Neural cell (in vitro differentiated cells): ENCODE measurements at regions not wholly inside any gene's neighbourhood (a gene's known extent, or its start where the extent isn't known, plus 50 kb on each side); places are given as distances from the start of the nearest gene placed in this dataset.
"Not testable (repeated sequence)": the region's sequence is repeated elsewhere in the genome, so short reads cannot be mapped to it uniquely, and the experiment has no call there.

Source experiments
- EP300 ChIP-seq: fragments of 450-650 bp; conservative IDR thresholded peaks from 2 replicates; pipeline ENCODE4 v1.6.1; 2014; ENCODE audit warnings: antibody characterized with exemption, mild to moderate bottlenecking, moderate library complexity; ENCODE audit not compliant: poor library complexity, severe bottlenecking
- EZH2 ChIP-seq: fragments of 200-600, 300-800 bp; shearing (Covaris generic), sonication (generic); IDR thresholded peaks from 2 replicates; pipeline ENCODE4 v1.6.1; 2014; ENCODE audit warnings: antibody characterized with exemption, low read length, borderline replicate concordance, mild to moderate bottlenecking; ENCODE audit not compliant: insufficient read depth, poor library complexity, severe bottlenecking
- POLR2AphosphoS5 ChIP-seq: IDR thresholded peaks from 2 replicates; pipeline ENCODE4 v1.6.1; 2012
- RAD21 ChIP-seq: fragments of 450-650 bp; conservative IDR thresholded peaks from 2 replicates; pipeline ENCODE4 v1.6.1; 2014; ENCODE audit warnings: antibody characterized with exemption, mild to moderate bottlenecking, moderate library complexity
- SMC3 ChIP-seq: fragments of 450-650 bp; conservative IDR thresholded peaks from 2 replicates; pipeline ENCODE4 v1.6.1; 2014; ENCODE audit warnings: antibody characterized with exemption, mild to moderate bottlenecking, moderate library complexity; ENCODE audit not compliant: poor library complexity
- TAF1 ChIP-seq: IDR thresholded peaks from 2 replicates; pipeline ENCODE4 v1.6.1; 2012; ENCODE audit warnings: low read depth
- TF ChIP-seq, protein P1 (sequence below): fragments of 450-650 bp; IDR thresholded peaks from 2 replicates; pipeline ENCODE4 v1.5.1; 2014; ENCODE audit warnings: antibody characterized with exemption, mild to moderate bottlenecking, moderate library complexity; ENCODE audit not compliant: poor library complexity, severe bottlenecking
- TF ChIP-seq, protein P2 (sequence below): IDR thresholded peaks from 2 replicates; pipeline ENCODE4 v1.6.1; 2012; ENCODE audit warnings: borderline replicate concordance

DNA sequence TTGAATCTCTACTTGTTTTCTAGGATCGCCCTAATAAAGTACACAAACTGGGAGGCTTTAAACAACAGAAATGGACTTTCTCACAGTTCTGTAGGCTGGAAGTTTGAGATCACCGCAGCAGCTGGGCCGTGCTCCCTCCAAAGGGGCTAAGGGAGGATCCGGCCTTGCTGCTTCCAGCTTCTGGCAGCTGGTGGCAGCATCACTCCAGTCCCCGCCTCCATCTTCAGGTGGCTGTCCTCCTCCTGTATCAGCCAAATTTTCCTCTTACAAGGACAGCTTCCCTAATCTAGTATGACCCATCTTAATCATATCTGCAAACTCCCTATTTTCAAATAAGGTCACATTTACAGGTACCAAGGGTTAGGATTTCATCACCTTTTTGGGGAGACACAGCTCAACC is 120.5 kb downstream of the MRPL57 start:
- TF ChIP-seq, protein P1, sequence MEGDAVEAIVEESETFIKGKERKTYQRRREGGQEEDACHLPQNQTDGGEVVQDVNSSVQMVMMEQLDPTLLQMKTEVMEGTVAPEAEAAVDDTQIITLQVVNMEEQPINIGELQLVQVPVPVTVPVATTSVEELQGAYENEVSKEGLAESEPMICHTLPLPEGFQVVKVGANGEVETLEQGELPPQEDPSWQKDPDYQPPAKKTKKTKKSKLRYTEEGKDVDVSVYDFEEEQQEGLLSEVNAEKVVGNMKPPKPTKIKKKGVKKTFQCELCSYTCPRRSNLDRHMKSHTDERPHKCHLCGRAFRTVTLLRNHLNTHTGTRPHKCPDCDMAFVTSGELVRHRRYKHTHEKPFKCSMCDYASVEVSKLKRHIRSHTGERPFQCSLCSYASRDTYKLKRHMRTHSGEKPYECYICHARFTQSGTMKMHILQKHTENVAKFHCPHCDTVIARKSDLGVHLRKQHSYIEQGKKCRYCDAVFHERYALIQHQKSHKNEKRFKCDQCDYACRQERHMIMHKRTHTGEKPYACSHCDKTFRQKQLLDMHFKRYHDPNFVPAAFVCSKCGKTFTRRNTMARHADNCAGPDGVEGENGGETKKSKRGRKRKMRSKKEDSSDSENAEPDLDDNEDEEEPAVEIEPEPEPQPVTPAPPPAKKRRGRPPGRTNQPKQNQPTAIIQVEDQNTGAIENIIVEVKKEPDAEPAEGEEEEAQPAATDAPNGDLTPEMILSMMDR: peak; percentile 62
- TF ChIP-seq, protein P2, sequence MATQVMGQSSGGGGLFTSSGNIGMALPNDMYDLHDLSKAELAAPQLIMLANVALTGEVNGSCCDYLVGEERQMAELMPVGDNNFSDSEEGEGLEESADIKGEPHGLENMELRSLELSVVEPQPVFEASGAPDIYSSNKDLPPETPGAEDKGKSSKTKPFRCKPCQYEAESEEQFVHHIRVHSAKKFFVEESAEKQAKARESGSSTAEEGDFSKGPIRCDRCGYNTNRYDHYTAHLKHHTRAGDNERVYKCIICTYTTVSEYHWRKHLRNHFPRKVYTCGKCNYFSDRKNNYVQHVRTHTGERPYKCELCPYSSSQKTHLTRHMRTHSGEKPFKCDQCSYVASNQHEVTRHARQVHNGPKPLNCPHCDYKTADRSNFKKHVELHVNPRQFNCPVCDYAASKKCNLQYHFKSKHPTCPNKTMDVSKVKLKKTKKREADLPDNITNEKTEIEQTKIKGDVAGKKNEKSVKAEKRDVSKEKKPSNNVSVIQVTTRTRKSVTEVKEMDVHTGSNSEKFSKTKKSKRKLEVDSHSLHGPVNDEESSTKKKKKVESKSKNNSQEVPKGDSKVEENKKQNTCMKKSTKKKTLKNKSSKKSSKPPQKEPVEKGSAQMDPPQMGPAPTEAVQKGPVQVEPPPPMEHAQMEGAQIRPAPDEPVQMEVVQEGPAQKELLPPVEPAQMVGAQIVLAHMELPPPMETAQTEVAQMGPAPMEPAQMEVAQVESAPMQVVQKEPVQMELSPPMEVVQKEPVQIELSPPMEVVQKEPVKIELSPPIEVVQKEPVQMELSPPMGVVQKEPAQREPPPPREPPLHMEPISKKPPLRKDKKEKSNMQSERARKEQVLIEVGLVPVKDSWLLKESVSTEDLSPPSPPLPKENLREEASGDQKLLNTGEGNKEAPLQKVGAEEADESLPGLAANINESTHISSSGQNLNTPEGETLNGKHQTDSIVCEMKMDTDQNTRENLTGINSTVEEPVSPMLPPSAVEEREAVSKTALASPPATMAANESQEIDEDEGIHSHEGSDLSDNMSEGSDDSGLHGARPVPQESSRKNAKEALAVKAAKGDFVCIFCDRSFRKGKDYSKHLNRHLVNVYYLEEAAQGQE: not testable (repeated sequence)
- TF ChIP-seq SMC3 (peak; percentile 70), RAD21 (peak; percentile 61)
- TF ChIP-seq POLR2AphosphoS5, EZH2, EP300, TAF1: not testable (repeated sequence)
